ENCODE measurements at regions not wholly inside any gene's neighbourhood (a gene's known extent, or its start where the extent isn't known, plus 50 kb on each side); places are given as distances from the start of the nearest gene placed in this dataset.

DNA sequence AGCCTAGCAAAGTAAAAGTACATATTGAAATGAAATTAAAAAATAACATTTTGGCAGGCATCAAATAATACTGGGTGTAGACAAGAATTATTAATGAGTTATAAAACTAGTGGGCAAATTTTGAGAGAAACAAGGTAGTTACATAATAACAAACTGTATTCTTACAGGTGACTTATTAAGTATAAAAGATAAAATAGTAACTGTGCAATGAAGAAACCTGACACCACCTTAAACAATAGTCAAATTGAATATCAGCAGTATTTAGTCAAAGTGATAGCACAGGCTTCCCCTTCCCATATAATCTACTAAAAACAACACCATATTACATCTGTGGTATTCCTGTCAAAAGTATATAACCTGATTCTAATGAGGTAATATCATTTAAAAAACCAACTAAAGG lies 1099.8 kb upstream of the CRIM1 start:
- TF ChIP-seq FOXA1 (IDR thresholded peaks at IDR 0.05): no peak
- TF ChIP-seq, protein P1, sequence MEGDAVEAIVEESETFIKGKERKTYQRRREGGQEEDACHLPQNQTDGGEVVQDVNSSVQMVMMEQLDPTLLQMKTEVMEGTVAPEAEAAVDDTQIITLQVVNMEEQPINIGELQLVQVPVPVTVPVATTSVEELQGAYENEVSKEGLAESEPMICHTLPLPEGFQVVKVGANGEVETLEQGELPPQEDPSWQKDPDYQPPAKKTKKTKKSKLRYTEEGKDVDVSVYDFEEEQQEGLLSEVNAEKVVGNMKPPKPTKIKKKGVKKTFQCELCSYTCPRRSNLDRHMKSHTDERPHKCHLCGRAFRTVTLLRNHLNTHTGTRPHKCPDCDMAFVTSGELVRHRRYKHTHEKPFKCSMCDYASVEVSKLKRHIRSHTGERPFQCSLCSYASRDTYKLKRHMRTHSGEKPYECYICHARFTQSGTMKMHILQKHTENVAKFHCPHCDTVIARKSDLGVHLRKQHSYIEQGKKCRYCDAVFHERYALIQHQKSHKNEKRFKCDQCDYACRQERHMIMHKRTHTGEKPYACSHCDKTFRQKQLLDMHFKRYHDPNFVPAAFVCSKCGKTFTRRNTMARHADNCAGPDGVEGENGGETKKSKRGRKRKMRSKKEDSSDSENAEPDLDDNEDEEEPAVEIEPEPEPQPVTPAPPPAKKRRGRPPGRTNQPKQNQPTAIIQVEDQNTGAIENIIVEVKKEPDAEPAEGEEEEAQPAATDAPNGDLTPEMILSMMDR (IDR thresholded peaks at IDR 0.05; ENCODE audit: low read depth, low read length, missing input control): no peak
- TF ChIP-seq, protein P2, sequence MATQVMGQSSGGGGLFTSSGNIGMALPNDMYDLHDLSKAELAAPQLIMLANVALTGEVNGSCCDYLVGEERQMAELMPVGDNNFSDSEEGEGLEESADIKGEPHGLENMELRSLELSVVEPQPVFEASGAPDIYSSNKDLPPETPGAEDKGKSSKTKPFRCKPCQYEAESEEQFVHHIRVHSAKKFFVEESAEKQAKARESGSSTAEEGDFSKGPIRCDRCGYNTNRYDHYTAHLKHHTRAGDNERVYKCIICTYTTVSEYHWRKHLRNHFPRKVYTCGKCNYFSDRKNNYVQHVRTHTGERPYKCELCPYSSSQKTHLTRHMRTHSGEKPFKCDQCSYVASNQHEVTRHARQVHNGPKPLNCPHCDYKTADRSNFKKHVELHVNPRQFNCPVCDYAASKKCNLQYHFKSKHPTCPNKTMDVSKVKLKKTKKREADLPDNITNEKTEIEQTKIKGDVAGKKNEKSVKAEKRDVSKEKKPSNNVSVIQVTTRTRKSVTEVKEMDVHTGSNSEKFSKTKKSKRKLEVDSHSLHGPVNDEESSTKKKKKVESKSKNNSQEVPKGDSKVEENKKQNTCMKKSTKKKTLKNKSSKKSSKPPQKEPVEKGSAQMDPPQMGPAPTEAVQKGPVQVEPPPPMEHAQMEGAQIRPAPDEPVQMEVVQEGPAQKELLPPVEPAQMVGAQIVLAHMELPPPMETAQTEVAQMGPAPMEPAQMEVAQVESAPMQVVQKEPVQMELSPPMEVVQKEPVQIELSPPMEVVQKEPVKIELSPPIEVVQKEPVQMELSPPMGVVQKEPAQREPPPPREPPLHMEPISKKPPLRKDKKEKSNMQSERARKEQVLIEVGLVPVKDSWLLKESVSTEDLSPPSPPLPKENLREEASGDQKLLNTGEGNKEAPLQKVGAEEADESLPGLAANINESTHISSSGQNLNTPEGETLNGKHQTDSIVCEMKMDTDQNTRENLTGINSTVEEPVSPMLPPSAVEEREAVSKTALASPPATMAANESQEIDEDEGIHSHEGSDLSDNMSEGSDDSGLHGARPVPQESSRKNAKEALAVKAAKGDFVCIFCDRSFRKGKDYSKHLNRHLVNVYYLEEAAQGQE (IDR thresholded peaks at IDR 0.05): no peak
- TF ChIP-seq, protein P3, sequence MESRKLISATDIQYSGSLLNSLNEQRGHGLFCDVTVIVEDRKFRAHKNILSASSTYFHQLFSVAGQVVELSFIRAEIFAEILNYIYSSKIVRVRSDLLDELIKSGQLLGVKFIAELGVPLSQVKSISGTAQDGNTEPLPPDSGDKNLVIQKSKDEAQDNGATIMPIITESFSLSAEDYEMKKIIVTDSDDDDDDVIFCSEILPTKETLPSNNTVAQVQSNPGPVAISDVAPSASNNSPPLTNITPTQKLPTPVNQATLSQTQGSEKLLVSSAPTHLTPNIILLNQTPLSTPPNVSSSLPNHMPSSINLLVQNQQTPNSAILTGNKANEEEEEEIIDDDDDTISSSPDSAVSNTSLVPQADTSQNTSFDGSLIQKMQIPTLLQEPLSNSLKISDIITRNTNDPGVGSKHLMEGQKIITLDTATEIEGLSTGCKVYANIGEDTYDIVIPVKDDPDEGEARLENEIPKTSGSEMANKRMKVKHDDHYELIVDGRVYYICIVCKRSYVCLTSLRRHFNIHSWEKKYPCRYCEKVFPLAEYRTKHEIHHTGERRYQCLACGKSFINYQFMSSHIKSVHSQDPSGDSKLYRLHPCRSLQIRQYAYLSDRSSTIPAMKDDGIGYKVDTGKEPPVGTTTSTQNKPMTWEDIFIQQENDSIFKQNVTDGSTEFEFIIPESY (IDR thresholded peaks at IDR 0.05): no peak
- no peak for TF ChIP-seq SP1 (IDR thresholded peaks at IDR 0.05)
- Histone ChIP-seq H3K36me3 (ENCODE audit: control insufficient read depth in 4 of 4, insufficient read depth in 3 of 4, low read depth in 1 of 4, low read length in 3 of 4) (no peaks in the 10 kb centered on the region), H3K27ac (ENCODE audit: low read depth in 1 of 2, low read length in 2 of 2) (no peak overlapping the region), H3K4me1 (ENCODE audit: control insufficient read depth in 4 of 4, insufficient read depth in 4 of 4, low read length in 3 of 4) (no peaks in the 10 kb centered on the region), H3K9me3 (ENCODE audit: control insufficient read depth in 4 of 4, low read length in 3 of 4) (no peaks in the 10 kb centered on the region), H3K4me3 (ENCODE audit: low read depth in 1 of 3, low read length in 3 of 3) (no peak overlapping the region), H3K9ac (ENCODE audit: low read depth in 1 of 2, low read length in 2 of 2) (no peak overlapping the region), H3K27me3 (ENCODE audit: control insufficient read depth in 4 of 4, insufficient read depth in 4 of 4, low read length in 3 of 4) (no peaks in the 10 kb centered on the region)
- DNase-seq (ENCODE audit: low spot score): no peak

DNA sequence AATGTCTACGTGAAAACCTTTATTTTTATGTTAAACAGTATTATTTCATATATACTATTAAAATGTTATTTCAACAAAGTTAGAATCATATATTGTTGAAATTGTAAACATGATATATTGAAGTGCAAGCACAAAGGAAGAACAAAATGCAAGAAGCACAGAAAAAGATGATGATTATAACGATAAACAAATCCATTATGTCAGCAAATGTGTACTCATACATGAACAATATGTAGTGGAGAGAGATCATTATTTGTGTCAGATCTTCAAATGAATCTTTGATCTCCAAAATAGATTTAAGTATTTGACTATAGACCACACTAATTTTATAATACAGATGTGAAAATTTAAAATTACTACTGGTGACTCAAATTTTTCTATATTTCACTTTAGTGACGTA lies 1104.4 kb upstream of the CRIM1 start:
- H3K9ac ChIP-seq (ENCODE audit: low read depth in 1 of 2, low read length in 2 of 2): no peak overlapping the region
- no peak for DNase-seq (ENCODE audit: low spot score)
- no peaks in the 10 kb centered on the region for H3K9me3 ChIP-seq (ENCODE audit: control insufficient read depth in 4 of 4, low read length in 3 of 4)
- H3K27ac ChIP-seq (ENCODE audit: low read depth in 1 of 2, low read length in 2 of 2): no peak overlapping the region
- H3K4me3 ChIP-seq (ENCODE audit: low read depth in 1 of 3, low read length in 3 of 3): no peak overlapping the region
- 71% methylated on average over 3 of the region's 3 CpGs for WGBS
- H3K4me1 ChIP-seq (ENCODE audit: control insufficient read depth in 4 of 4, insufficient read depth in 4 of 4, low read length in 3 of 4): no peaks in the 10 kb centered on the region
- no peaks in the 10 kb centered on the region for H3K36me3 ChIP-seq (ENCODE audit: control insufficient read depth in 4 of 4, insufficient read depth in 3 of 4, low read depth in 1 of 4, low read length in 3 of 4)
- H3K27me3 ChIP-seq (ENCODE audit: control insufficient read depth in 4 of 4, insufficient read depth in 4 of 4, low read length in 3 of 4): no peaks in the 10 kb centered on the region
- TF ChIP-seq, protein P3 (IDR thresholded peaks at IDR 0.05): no peak
- TF ChIP-seq, protein P2 (IDR thresholded peaks at IDR 0.05): no peak
- TF ChIP-seq SP1 (IDR thresholded peaks at IDR 0.05): no peak
- TF ChIP-seq YY1 (IDR thresholded peaks at IDR 0.05): no peak
- TF ChIP-seq TAF1 (conservative IDR thresholded peaks at IDR 0.05): no peak
- TF ChIP-seq, protein P1 (IDR thresholded peaks at IDR 0.05; ENCODE audit: low read depth, low read length, missing input control): no peak
- no peak for TF ChIP-seq NR2F2 (IDR thresholded peaks at IDR 0.05)
- TF ChIP-seq, protein P4, sequence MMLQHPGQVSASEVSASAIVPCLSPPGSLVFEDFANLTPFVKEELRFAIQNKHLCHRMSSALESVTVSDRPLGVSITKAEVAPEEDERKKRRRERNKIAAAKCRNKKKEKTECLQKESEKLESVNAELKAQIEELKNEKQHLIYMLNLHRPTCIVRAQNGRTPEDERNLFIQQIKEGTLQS (IDR thresholded peaks at IDR 0.05): no peak
- no peak for TF ChIP-seq JUND (IDR thresholded peaks at IDR 0.05)
- TF ChIP-seq, protein P5, sequence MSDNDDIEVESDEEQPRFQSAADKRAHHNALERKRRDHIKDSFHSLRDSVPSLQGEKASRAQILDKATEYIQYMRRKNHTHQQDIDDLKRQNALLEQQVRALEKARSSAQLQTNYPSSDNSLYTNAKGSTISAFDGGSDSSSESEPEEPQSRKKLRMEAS (IDR thresholded peaks at IDR 0.05): no peak
- no peak for TF ChIP-seq FOXA1 (IDR thresholded peaks at IDR 0.05)
- no peak for TF ChIP-seq EGR1 (IDR thresholded peaks at IDR 0.05; ENCODE audit: low read depth in 2 of 2)
- TF ChIP-seq RAD21 (IDR thresholded peaks at IDR 0.05): no peak
- TF ChIP-seq RXRA (IDR thresholded peaks at IDR 0.05): no peak
- TF ChIP-seq HNF4G (IDR thresholded peaks at IDR 0.05): no peak
- TF ChIP-seq GABPA (IDR thresholded peaks at IDR 0.05 in 1 of 2, conservative IDR thresholded peaks at IDR 0.05 in 1 of 2): no peak
